ENCODE measurements at regions not wholly inside any gene's neighbourhood (a gene's known extent, or its start where the extent isn't known, plus 50 kb on each side); places are given as distances from the start of the nearest gene placed in this dataset.

DNA sequence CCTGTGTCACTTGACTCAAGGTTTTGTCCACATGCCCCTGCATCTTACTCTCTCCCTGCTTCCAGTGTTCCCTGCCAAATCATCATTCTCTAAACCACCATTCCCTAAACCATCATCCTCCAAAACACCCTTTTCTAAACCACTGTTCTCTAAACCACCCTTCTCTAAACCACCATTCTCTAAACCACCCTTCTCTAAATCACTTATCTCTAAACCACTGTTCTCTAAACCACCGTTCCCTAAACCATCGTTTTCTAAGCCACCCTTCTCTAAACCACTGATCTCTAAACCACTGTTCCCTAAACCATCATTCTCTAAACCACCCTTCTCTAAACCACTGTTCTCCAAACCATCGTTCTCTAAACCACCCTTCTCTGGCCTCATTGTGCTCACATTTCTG, 142.1 kb downstream of the CXCL12 start:
- TF ChIP-seq, protein P1, sequence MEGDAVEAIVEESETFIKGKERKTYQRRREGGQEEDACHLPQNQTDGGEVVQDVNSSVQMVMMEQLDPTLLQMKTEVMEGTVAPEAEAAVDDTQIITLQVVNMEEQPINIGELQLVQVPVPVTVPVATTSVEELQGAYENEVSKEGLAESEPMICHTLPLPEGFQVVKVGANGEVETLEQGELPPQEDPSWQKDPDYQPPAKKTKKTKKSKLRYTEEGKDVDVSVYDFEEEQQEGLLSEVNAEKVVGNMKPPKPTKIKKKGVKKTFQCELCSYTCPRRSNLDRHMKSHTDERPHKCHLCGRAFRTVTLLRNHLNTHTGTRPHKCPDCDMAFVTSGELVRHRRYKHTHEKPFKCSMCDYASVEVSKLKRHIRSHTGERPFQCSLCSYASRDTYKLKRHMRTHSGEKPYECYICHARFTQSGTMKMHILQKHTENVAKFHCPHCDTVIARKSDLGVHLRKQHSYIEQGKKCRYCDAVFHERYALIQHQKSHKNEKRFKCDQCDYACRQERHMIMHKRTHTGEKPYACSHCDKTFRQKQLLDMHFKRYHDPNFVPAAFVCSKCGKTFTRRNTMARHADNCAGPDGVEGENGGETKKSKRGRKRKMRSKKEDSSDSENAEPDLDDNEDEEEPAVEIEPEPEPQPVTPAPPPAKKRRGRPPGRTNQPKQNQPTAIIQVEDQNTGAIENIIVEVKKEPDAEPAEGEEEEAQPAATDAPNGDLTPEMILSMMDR (optimal IDR thresholded peaks at IDR 0.05 in 1 of 3, IDR thresholded peaks at IDR 0.05 in 1 of 3, conservative IDR thresholded peaks at IDR 0.05 in 1 of 3; ENCODE audit: extremely low read depth in 1 of 3, insufficient read depth in 2 of 3, low read length in 3 of 3) = no peak
- TF ChIP-seq EZH2 (IDR thresholded peaks at IDR 0.05; ENCODE audit: low read length) = no peak
